ENCODE measurements at regions not wholly inside any gene's neighbourhood (a gene's known extent, or its start where the extent isn't known, plus 50 kb on each side); places are given as distances from the start of the nearest gene placed in this dataset.
"Not testable (repeated sequence)": the region's sequence is repeated elsewhere in the genome, so short reads cannot be mapped to it uniquely, and the experiment has no call there.

DNA sequence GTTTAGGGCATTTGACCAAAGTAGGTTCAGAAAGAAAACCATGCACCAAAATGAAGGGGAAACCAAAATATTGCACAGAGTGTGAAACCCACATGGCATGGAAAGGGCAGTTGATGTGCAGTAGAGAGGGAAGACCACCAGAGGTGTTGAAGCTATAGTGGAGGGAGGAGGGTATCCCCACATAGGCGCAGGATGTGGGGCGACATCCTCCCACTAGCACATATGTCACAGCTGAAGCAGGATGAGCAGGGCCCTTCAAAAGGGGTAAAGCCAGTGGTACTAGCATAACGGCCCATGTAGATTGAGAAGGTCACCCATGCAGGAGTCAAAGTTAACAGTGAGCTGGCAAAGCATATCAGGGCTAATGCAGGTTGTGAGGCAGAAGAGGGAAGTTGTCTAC, 563.5 kb downstream of the RPIA start:
- H3K27me3 Mint-ChIP-seq; POLR2A ChIA-PET; H3K9me3 ChIP-seq (ENCODE audit: low read length); DNase-seq; CTCF ChIA-PET; H3K4me1 Mint-ChIP-seq; H3K4me3 Mint-ChIP-seq; H3K9me3 Mint-ChIP-seq; H3K36me3 Mint-ChIP-seq; H3K4me3 ChIP-seq (ENCODE audit: low read length); H3K36me3 ChIP-seq (ENCODE audit: insufficient read depth, low read length); H3K4me1 ChIP-seq (ENCODE audit: insufficient read depth, low read length); H3K27ac Mint-ChIP-seq; H3K27me3 ChIP-seq (ENCODE audit: insufficient read depth, low read length, poor library complexity, severe bottlenecking); H3K27ac ChIP-seq (ENCODE audit: low read depth, low read length): not testable (repeated sequence)

DNA sequence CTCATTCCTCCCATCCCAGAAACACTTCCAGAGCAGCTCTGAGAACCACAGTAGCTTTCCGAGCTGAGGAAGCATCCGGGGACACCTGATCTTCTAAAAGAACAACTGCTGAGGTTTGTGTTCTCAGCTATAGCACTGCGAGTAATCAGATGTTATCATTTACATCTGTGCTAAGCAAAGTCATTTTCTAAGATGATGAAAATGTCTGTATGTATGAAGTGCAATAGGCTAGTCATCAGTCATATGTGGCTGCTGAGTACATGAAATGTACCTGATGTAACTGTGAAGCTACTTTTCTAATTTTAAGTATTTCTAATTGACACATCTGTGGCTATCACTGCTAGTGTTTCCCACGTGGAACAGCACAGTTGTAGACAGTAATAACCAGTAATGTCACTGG, 582.0 kb downstream of the RPIA start:
- H3K27ac ChIP-seq (ENCODE audit: low read depth, low read length); H3K4me3 ChIP-seq (ENCODE audit: low read length); CTCF ChIA-PET; H3K4me3 Mint-ChIP-seq; POLR2A ChIA-PET; DNase-seq; H3K4me1 ChIP-seq (ENCODE audit: insufficient read depth, low read length); H3K36me3 ChIP-seq (ENCODE audit: insufficient read depth, low read length); H3K27me3 Mint-ChIP-seq; H3K36me3 Mint-ChIP-seq; H3K9me3 Mint-ChIP-seq; H3K9me3 ChIP-seq (ENCODE audit: low read length); H3K27ac Mint-ChIP-seq; H3K27me3 ChIP-seq (ENCODE audit: insufficient read depth, low read length, poor library complexity, severe bottlenecking); H3K4me1 Mint-ChIP-seq: not testable (repeated sequence)

DNA sequence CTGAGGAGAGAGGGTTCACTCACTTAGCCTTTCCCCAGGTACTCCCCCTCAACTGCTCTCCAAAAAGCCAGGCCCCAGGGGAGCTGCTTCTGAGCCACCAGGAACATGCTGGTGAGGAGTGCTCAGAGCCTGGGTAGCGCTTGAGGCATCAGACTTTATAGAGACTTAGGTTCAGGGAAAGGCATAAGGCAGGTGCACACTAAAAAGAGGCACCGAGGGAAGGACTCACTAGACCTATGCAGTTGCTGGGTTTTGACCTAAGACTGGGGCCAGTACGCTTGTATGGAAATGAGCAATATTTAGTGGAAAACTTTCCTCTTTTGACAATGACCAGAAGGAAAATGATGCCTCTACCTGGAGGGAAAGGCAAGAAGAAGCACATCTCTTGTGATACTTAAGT, 589.1 kb downstream of the RPIA start:
- H3K36me3 ChIP-seq (ENCODE audit: insufficient read depth, low read length); H3K4me1 ChIP-seq (ENCODE audit: insufficient read depth, low read length); H3K27ac ChIP-seq (ENCODE audit: low read depth, low read length); H3K4me3 Mint-ChIP-seq; H3K36me3 Mint-ChIP-seq; H3K4me1 Mint-ChIP-seq; H3K27me3 ChIP-seq (ENCODE audit: insufficient read depth, low read length, poor library complexity, severe bottlenecking); H3K9me3 ChIP-seq (ENCODE audit: low read length); POLR2A ChIA-PET; DNase-seq; CTCF ChIA-PET; H3K27ac Mint-ChIP-seq; H3K4me3 ChIP-seq (ENCODE audit: low read length); H3K27me3 Mint-ChIP-seq; H3K9me3 Mint-ChIP-seq: not testable (repeated sequence)

DNA sequence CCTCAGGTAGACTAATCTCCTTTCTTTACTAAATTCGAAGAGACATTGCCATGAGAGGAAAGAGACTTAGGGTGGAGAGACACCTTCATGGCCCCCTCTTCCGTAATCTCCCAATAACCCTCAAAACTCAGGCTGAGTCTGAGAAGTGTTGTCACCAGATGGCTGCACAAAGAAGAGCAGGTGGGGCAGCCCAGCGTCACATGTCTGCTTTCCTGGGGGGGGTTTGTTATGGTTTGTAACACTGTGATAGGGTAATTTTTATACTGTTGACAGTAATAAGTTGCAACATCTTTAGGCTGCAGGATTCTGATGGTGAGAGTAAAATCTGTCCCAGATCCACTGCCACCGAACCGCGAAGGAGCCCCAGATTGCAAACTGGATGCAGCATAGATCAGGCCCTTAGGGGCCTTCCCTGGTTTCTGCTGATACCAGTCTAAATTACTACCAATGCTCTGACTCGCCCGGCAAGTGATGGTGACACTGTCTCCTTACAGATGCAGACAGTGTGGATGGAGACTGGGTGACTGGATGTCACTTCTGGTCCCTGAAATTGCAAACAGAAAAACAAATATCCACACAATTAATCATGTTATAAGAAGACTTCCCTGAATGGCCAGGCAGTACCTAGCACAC, 595.1 kb downstream of the RPIA start:
- H3K27me3 ChIP-seq (ENCODE audit: insufficient read depth, low read length, poor library complexity, severe bottlenecking); H3K27me3 Mint-ChIP-seq; H3K4me3 Mint-ChIP-seq; CTCF ChIA-PET; H3K27ac Mint-ChIP-seq; H3K9me3 Mint-ChIP-seq; H3K9me3 ChIP-seq (ENCODE audit: low read length); H3K4me1 ChIP-seq (ENCODE audit: insufficient read depth, low read length); H3K4me1 Mint-ChIP-seq; DNase-seq; H3K36me3 Mint-ChIP-seq; H3K36me3 ChIP-seq (ENCODE audit: insufficient read depth, low read length); POLR2A ChIA-PET; H3K4me3 ChIP-seq (ENCODE audit: low read length); H3K27ac ChIP-seq (ENCODE audit: low read depth, low read length): not testable (repeated sequence)

DNA sequence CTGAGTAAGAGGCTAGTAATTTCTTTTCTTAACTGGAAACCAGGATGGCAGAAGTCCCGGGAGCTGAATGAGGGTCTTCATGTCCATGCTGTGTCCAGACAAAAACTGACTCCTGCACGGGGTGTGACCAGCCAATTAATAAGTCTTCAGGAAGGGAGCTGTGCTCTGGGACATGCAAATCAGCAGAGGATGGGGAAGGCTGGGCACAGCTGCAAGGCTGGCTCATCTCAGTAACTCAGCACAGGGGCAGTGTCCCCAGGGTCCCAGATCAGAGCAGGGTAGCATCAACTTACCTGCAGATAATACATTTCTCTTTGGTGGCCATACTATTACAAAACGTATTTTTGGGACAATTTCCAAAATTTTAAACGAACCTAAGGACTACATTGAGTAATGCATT, 595.6 kb downstream of the RPIA start:
- H3K27ac ChIP-seq (ENCODE audit: low read depth, low read length); H3K4me1 Mint-ChIP-seq; CTCF ChIA-PET; H3K4me3 ChIP-seq (ENCODE audit: low read length); H3K36me3 Mint-ChIP-seq; POLR2A ChIA-PET; H3K36me3 ChIP-seq (ENCODE audit: insufficient read depth, low read length); H3K9me3 ChIP-seq (ENCODE audit: low read length); H3K27ac Mint-ChIP-seq; H3K4me3 Mint-ChIP-seq; DNase-seq; H3K27me3 Mint-ChIP-seq; H3K9me3 Mint-ChIP-seq; H3K4me1 ChIP-seq (ENCODE audit: insufficient read depth, low read length); H3K27me3 ChIP-seq (ENCODE audit: insufficient read depth, low read length, poor library complexity, severe bottlenecking): not testable (repeated sequence)

DNA sequence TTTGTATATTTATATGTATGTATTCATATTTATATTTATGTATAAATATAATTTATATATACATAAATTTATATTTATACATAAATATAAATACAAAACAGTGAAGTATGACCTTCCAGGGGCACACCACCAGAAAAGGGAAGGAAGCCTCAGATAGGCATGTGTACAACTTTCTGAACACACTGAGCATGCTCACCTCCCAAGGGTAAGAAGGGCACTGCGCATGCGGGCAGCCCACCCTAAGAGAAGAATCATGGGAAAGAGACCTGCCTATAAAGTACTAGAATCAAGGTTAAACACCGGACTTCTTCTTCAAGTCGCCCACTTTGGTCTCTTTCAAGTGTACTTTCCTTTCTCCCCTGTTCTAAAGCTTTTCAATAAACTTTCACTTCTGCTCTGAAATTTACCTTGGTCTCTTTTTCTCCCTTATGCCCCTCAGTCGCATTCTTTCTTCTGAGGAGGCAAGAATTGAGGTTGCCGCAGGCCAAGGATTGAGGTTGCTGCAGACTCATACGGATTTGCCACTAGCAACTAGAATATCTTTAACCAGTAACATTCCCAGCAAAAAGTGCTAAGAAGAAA, 600.3 kb downstream of the RPIA start:
- H3K27me3 Mint-ChIP-seq; H3K4me1 Mint-ChIP-seq; H3K9me3 Mint-ChIP-seq; H3K9me3 ChIP-seq (ENCODE audit: low read length); H3K4me3 ChIP-seq (ENCODE audit: low read length); H3K4me3 Mint-ChIP-seq; H3K36me3 ChIP-seq (ENCODE audit: insufficient read depth, low read length); H3K27ac ChIP-seq (ENCODE audit: low read depth, low read length); H3K27me3 ChIP-seq (ENCODE audit: insufficient read depth, low read length, poor library complexity, severe bottlenecking); H3K4me1 ChIP-seq (ENCODE audit: insufficient read depth, low read length); DNase-seq; H3K27ac Mint-ChIP-seq; H3K36me3 Mint-ChIP-seq; POLR2A ChIA-PET; CTCF ChIA-PET: not testable (repeated sequence)

DNA sequence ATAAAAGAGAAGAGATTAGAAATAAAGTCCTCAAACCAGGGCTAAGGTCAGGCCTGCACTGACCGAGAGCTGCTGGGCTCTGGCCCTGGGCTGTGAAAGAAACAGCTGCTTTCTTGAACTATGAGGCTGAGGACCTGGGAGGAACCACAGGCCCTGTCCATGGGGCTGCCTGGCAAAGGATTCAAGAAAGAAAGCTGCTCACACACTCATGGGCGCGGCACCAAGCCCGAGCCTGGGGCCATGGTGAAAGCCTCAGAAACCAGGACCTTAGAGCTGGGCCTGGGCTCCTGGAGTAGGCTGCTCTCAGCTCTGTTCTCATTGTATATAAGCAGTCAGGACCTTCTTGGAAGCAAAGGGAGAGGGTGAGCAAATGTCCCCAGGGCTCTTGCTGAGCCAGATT, 601.9 kb downstream of the RPIA start:
- POLR2A ChIA-PET: not testable (repeated sequence)

DNA sequence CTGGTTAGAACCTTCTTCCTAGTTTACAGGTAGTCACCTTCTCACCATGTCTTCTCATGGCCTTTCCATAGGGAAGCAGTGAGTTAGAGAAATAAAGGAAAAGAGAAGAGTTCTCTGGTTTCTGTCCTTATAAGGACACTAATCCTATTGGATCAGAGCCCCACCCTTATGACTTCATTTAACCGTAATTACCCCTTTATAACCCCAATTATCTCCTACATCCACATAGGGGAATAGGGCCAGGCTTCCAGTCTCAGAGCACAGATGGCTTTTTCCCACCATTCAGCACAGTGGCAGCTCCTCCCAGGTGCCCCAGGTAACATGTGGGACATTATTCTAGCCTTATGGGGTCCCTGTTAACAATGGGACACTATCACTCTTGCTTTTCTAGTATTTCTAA, 602.9 kb downstream of the RPIA start:
- POLR2A ChIA-PET: not testable (repeated sequence)

More for the DNA sequence above, 601.9 kb downstream of the RPIA start:
- H3K27me3 Mint-ChIP-seq; H3K4me1 Mint-ChIP-seq; H3K36me3 Mint-ChIP-seq; H3K4me3 ChIP-seq (ENCODE audit: low read length); H3K27me3 ChIP-seq (ENCODE audit: insufficient read depth, low read length, poor library complexity, severe bottlenecking); H3K4me1 ChIP-seq (ENCODE audit: insufficient read depth, low read length); H3K9me3 Mint-ChIP-seq; DNase-seq; H3K9me3 ChIP-seq (ENCODE audit: low read length); H3K27ac ChIP-seq (ENCODE audit: low read depth, low read length); H3K27ac Mint-ChIP-seq; H3K36me3 ChIP-seq (ENCODE audit: insufficient read depth, low read length); CTCF ChIA-PET; H3K4me3 Mint-ChIP-seq: not testable (repeated sequence)

DNA sequence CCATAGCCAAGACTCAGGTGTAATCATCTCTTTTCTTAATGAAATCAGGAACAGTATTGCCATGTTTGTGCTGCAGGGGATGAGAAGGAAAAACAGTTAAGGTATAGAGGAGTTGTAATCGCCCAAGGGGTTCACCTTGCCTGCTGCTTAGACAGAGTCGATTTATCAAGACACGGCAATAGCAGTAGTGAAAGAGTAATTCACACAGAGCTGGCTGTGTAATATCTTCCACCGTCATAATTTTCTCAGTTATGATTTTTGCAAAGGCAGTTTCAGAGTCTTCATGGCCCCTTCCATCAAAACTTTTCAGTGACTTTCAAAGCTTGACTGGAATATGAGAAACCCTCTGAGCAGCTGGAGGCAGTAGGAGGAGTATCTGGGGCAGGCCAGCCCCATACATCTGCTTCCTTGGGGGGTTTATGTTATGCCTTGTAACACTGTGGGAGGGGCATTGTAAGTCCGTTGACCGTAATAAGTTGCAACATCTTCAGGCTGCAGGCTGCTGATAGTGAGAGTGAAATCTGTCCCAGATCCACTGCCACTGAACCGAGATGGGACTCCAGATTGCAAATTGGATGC, 605.4 kb downstream of the RPIA start:
- H3K27me3 ChIP-seq (ENCODE audit: insufficient read depth, low read length, poor library complexity, severe bottlenecking); DNase-seq; H3K4me1 ChIP-seq (ENCODE audit: insufficient read depth, low read length); H3K27me3 Mint-ChIP-seq; CTCF ChIA-PET; POLR2A ChIA-PET; H3K36me3 ChIP-seq (ENCODE audit: insufficient read depth, low read length); H3K9me3 Mint-ChIP-seq; H3K4me1 Mint-ChIP-seq; H3K9me3 ChIP-seq (ENCODE audit: low read length); H3K27ac Mint-ChIP-seq; H3K27ac ChIP-seq (ENCODE audit: low read depth, low read length); H3K4me3 ChIP-seq (ENCODE audit: low read length); H3K4me3 Mint-ChIP-seq; H3K36me3 Mint-ChIP-seq: not testable (repeated sequence)

More for the DNA sequence above, 602.9 kb downstream of the RPIA start:
- H3K27me3 Mint-ChIP-seq; H3K27ac Mint-ChIP-seq; H3K4me3 Mint-ChIP-seq; H3K4me3 ChIP-seq (ENCODE audit: low read length); H3K27me3 ChIP-seq (ENCODE audit: insufficient read depth, low read length, poor library complexity, severe bottlenecking); H3K4me1 Mint-ChIP-seq; CTCF ChIA-PET; H3K9me3 Mint-ChIP-seq; H3K9me3 ChIP-seq (ENCODE audit: low read length); H3K27ac ChIP-seq (ENCODE audit: low read depth, low read length); H3K4me1 ChIP-seq (ENCODE audit: insufficient read depth, low read length); H3K36me3 ChIP-seq (ENCODE audit: insufficient read depth, low read length); DNase-seq; H3K36me3 Mint-ChIP-seq: not testable (repeated sequence)
